K562 (cell line): ENCODE measurements at regions not wholly inside any gene's neighbourhood (a gene's known extent, or its start where the extent isn't known, plus 50 kb on each side); places are given as distances from the start of the nearest gene placed in this dataset.

Experiments
- ATAC-seq: fragments of 200-7000 bp; cut with Tn5 transposase; 3 replicates; pipeline ENCODE4 v1.9.1; 2020; ENCODE audit warnings: moderate library complexity
- BruUV-seq: library from RNA; stranded (reverse); fragments of 400-500 nt; replicated peaks from 2 replicates; lab custom pipeline; 2021; lab: Mats Ljungman, UMichigan
- CTCF ChIA-PET: fragments of 300-600 bp; formaldehyde crosslinking; extraction: SDS; loops from one replicate; lab custom pipeline; 2021; ENCODE audit warnings: low intra/inter-chr PET ratio; lab: Yijun Ruan, JAX
- POLR2A ChIA-PET: fragments of 300-600, 350-650 bp; sonication (Branson Sonifier 250); formaldehyde crosslinking; extraction: SDS; loops from one replicate; lab custom pipeline; 2021; ENCODE audit warnings: antibody characterized with exemption, inconsistent platforms; lab: Yijun Ruan, JAX
- DNase-seq, 4 experiments: peaks; one replicate each; pipeline versions ENCODE4 v3.0.0 to v3.0.0-alpha.2; 2011 to 2018; ENCODE audit warnings: low spot score in 3 of 4, mixed read lengths in 3 of 4; ENCODE audit errors: extremely low read depth in 1 of 4
- FAIRE-seq: peaks from 2 replicates; lab custom pipeline; 2011; peaks lifted over from hg19 to GRCh38; lab: Jason Lieb, UNC
- H2AFZ ChIP-seq: 2 replicates; pipeline ENCODE4 v1.6.0; 2011; ENCODE audit warnings: low read depth, low read length, control low read depth, inconsistent platforms
- H3K27ac ChIP-seq: fragments of 200-600 bp; 3 replicates; pipeline ENCODE4 v1.8.0; 2011; ENCODE audit warnings: low read depth, mild to moderate bottlenecking, control low read depth, inconsistent platforms, low read length, moderate library complexity, mixed read lengths; ENCODE audit errors: extremely low read depth
- H3K27me3 ChIP-seq, 2 experiments: fragments of 300-600 bp in 1 of 2; 2 replicates in 1 of 2; 3 replicates in 1 of 2; pipeline versions ENCODE4 v1.6.0 to v1.8.0; 2011; ENCODE audit warnings: inconsistent platforms in 2 of 2, low read length in 2 of 2, mild to moderate bottlenecking in 1 of 2, mixed read lengths in 1 of 2, moderate library complexity in 1 of 2; ENCODE audit not compliant: control insufficient read depth in 2 of 2, insufficient read depth in 2 of 2
- H3K36me3 ChIP-seq: fragments of 300-600 bp; 3 replicates; pipeline ENCODE4 v1.8.0; 2011; ENCODE audit warnings: mild to moderate bottlenecking, low read length, inconsistent platforms; ENCODE audit not compliant: control insufficient read depth, insufficient read depth
- H3K4me1 ChIP-seq, 2 experiments: fragments of 200-600 bp in 1 of 2; replicated peaks in 1 of 2; 2 replicates in 1 of 2; 3 replicates in 1 of 2; pipeline versions ENCODE4 v1.5.1 to v1.8.0; 2011; ENCODE audit warnings: inconsistent platforms in 2 of 2, low read length in 2 of 2, mild to moderate bottlenecking in 1 of 2, mixed read lengths in 1 of 2, moderate library complexity in 1 of 2; ENCODE audit not compliant: control insufficient read depth in 2 of 2, insufficient read depth in 2 of 2
- H3K4me2 ChIP-seq: 2 replicates; pipeline ENCODE4 v1.6.1; 2011; ENCODE audit warnings: low read length, control low read depth, inconsistent platforms, mixed read lengths; ENCODE audit not compliant: insufficient read depth
- H3K4me3 ChIP-seq: fragments of 200-600 bp; sonication (generic), shearing (Covaris generic); 2 replicates; pipeline ENCODE4 v1.5.1; 2016; ENCODE audit warnings: control low read depth, inconsistent platforms
- H3K79me2 ChIP-seq: fragments of 200-600 bp; 3 replicates; pipeline ENCODE4 v1.8.0; 2011; ENCODE audit warnings: low read length, inconsistent platforms; ENCODE audit not compliant: control insufficient read depth, insufficient read depth
- H3K9ac ChIP-seq, 2 experiments: 2 replicates each; pipeline versions ENCODE4 v1.6.0 to v1.6.1; 2011; ENCODE audit warnings: low read depth in 2 of 2, low read length in 2 of 2, control low read depth in 1 of 2, inconsistent platforms in 1 of 2, mild to moderate bottlenecking in 1 of 2, mixed read lengths in 1 of 2; ENCODE audit not compliant: insufficient read depth in 1 of 2
- H3K9me1 ChIP-seq: one replicate; pipeline ENCODE4 v1.6.0; 2011; ENCODE audit warnings: inconsistent platforms, mild to moderate bottlenecking, low read length, moderate library complexity; ENCODE audit not compliant: control insufficient read depth, insufficient read depth
- H3K9me3 ChIP-seq: replicated peaks from 2 replicates; pipeline ENCODE4 v1.5.1; 2011; ENCODE audit warnings: low read depth, low read length, inconsistent platforms; ENCODE audit not compliant: control insufficient read depth, insufficient read depth
- H4K20me1 ChIP-seq: replicated peaks from 2 replicates; pipeline ENCODE4 v1.6.1; 2011; ENCODE audit warnings: low read length, inconsistent platforms, mixed read lengths; ENCODE audit not compliant: control insufficient read depth, insufficient read depth
- ARHGAP35 ChIP-seq: fragments of 450-650 bp; IDR thresholded peaks from 2 replicates; pipeline ENCODE4 v1.6.1; 2018; ENCODE audit not compliant: partially characterized antibody
- ARID2 ChIP-seq: fragments of 450-650 bp; IDR thresholded peaks from 2 replicates; pipeline ENCODE4 v1.6.1; 2017; ENCODE audit warnings: antibody characterized with exemption, mild to moderate bottlenecking
- BCLAF1 ChIP-seq, 2 experiments: fragments of 450-650 bp in 1 of 2; IDR thresholded peaks; 2 replicates each; pipeline ENCODE4 v1.6.1; 2011 to 2017; ENCODE audit warnings: low read depth in 2 of 2, antibody characterized with exemption in 1 of 2, borderline replicate concordance in 1 of 2, low read length in 1 of 2, mild to moderate bottlenecking in 1 of 2, mixed read lengths in 1 of 2; ENCODE audit not compliant: control insufficient read depth in 1 of 2
- MAFG ChIP-seq: fragments of 450-650 bp; conservative IDR thresholded peaks from 2 replicates; pipeline ENCODE4 v1.6.1; 2016; ENCODE audit warnings: missing genetic modification characterization, missing compliant biosample characterization
- TCF7 ChIP-seq: sonication (generic); IDR thresholded peaks from 2 replicates; pipeline ENCODE4 v1.6.1; 2016; ENCODE audit warnings: antibody characterized with exemption, borderline replicate concordance
- in situ Hi-C: fragments of 300-500 bp; cut with MboI; formaldehyde crosslinking; loops from 4 replicates; pipeline ENCODE4 v1.15.0; 2018; ENCODE audit warnings: inconsistent platforms, mixed read lengths
- intact Hi-C: fragments of 100-400 bp; cut with micrococcal nuclease; formaldehyde crosslinking; loops from 2 replicates; pipeline ENCODE4 v1.14.2; 2022

GRCh38 chr9:113746486-113746885 lies 129.6 kb upstream of the ZNF618 start (continued):
- TF ChIP-seq BCLAF1 (IDR thresholded peaks at IDR 0.05; ENCODE audit: borderline replicate concordance in 1 of 2, control insufficient read depth in 1 of 2, low read depth in 2 of 2, low read length in 1 of 2) (no peak), MAFG (tag) (no peak)

- BruUV-seq: no TSS peak
- Histone ChIP-seq H3K4me2 (no peak overlapping the region), H3K4me3 (no peak overlapping the region), H2AFZ (no peak overlapping the region), H3K9me3 (no peaks in the 10 kb centered on the region; the same call in 1 of the 2 replicates), H3K79me2 (no peaks in the 10 kb centered on the region), H3K9me1 (no peaks in the 10 kb centered on the region), H3K27ac (no peak overlapping the region), H3K4me1 (no peaks in the 10 kb centered on the region), H3K9ac (no peak overlapping the region), H3K27me3 (peaks cover 0 to 3% of the 10 kb centered on the region in 2 experiments; a peak in 1 of 5 replicates), H4K20me1 (no peaks in the 10 kb centered on the region), H3K36me3 (no peaks in the 10 kb centered on the region)
- ChIA-PET POLR2A (no interaction called here), CTCF (no interaction called here)
- no peak for DNase-seq
- ATAC-seq: no peak
- intact Hi-C loops (no loop called here), in situ Hi-C loops (no loop called here)
- TF ChIP-seq TCF7 (no peak), ARID2 (no peak), ARHGAP35 (no peak)
- no peak for FAIRE-seq
These were observed 128.0 kb upstream of the ZNF618 start for GRCh38 chr9:113748135-113748534.
